A673 (cell line): ENCODE measurements at regions not wholly inside any gene's neighbourhood (a gene's known extent, or its start where the extent isn't known, plus 50 kb on each side); places are given as distances from the start of the nearest gene placed in this dataset.

Experiments
- EZH2 ChIP-seq: fragments of 200-600 bp; sonication (generic); IDR thresholded peaks from 2 replicates; pipeline ENCODE4 v1.6.1; 2017; ENCODE audit warnings: borderline replicate concordance, low read depth, mild to moderate bottlenecking, mixed read lengths, antibody characterized with exemption, low read length; ENCODE audit not compliant: poor library complexity, severe bottlenecking
- TF ChIP-seq, protein P1 (sequence below): fragments of 300-800, 200-600 bp; sonication (generic); conservative IDR thresholded peaks from 2 replicates; pipeline ENCODE4 v1.5.1; 2017; ENCODE audit warnings: low read depth, mild to moderate bottlenecking, antibody characterized with exemption, low read length, moderate library complexity, mixed read lengths

DNA sequence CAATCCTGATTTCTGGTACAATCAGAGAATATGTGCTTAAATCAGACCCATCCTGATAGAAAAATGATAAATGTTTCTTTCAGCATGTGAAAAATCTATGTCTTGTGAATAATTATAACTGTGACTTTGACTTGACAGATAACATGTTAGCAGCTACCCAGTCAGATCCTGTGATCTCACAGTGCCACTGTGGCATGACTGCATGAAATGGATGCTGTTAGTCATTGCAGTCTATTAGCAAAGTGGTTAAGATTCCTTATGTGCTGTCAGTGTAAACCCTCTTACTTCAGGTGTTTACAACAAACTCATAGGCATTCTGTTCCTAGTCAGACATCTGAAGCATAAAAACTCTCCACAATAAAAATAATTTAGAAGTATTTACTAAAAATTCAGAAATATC is 244.6 kb upstream of the RND3 start:
- TF ChIP-seq, protein P1, sequence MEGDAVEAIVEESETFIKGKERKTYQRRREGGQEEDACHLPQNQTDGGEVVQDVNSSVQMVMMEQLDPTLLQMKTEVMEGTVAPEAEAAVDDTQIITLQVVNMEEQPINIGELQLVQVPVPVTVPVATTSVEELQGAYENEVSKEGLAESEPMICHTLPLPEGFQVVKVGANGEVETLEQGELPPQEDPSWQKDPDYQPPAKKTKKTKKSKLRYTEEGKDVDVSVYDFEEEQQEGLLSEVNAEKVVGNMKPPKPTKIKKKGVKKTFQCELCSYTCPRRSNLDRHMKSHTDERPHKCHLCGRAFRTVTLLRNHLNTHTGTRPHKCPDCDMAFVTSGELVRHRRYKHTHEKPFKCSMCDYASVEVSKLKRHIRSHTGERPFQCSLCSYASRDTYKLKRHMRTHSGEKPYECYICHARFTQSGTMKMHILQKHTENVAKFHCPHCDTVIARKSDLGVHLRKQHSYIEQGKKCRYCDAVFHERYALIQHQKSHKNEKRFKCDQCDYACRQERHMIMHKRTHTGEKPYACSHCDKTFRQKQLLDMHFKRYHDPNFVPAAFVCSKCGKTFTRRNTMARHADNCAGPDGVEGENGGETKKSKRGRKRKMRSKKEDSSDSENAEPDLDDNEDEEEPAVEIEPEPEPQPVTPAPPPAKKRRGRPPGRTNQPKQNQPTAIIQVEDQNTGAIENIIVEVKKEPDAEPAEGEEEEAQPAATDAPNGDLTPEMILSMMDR, result no peak
- TF ChIP-seq EZH2, result no peak
